Spleen (tissue), 7 donors: ENCODE measurements at regions not wholly inside any gene's neighbourhood (a gene's known extent, or its start where the extent isn't known, plus 50 kb on each side); places are given as distances from the start of the nearest gene placed in this dataset.

Source experiments
- CTCF ChIP-seq, 11 experiments: fragments of 200-600 bp in 7 of 11; fragments of 450-650 bp in 4 of 11; sonication (generic) in 4 of 11; IDR thresholded peaks in 8 of 11; conservative IDR thresholded peaks in 3 of 11; 1 replicate in 7 of 11; 2 replicates in 4 of 11; pipeline versions ENCODE4 v1.4.0 to v1.8.0; 2016 to 2021; ENCODE audit warnings: antibody characterized with exemption in 11 of 11, inconsistent platforms in 4 of 11, mild to moderate bottlenecking in 1 of 11
- POLR2AphosphoS5 ChIP-seq, 3 donors: sonication (generic); formaldehyde crosslinking; IDR thresholded peaks; one replicate each; pipeline ENCODE4 v1.5.1; 2017; ENCODE audit warnings: antibody characterized with exemption in 3 of 3
- donor health status: DM: no; HTN: no; CAD: no; lungs with moderate emphysema.
- donor health status: DM: no; HTN: no; CAD: no.
- donor health status: DM: no; HTN: no; CAD: no.

GRCh38 chr16:66225696-66226095 is 140.8 kb upstream of the CDH5 start:
- TF ChIP-seq CTCF (IDR thresholded peaks at IDR 0.05 in 8 of 11, conservative IDR thresholded peaks at IDR 0.05 in 3 of 11): no peak
- TF ChIP-seq POLR2AphosphoS5 (IDR thresholded peaks at IDR 0.05): no peak
